ENCODE measurements at regions not wholly inside any gene's neighbourhood (a gene's known extent, or its start where the extent isn't known, plus 50 kb on each side); places are given as distances from the start of the nearest gene placed in this dataset.

DNA sequence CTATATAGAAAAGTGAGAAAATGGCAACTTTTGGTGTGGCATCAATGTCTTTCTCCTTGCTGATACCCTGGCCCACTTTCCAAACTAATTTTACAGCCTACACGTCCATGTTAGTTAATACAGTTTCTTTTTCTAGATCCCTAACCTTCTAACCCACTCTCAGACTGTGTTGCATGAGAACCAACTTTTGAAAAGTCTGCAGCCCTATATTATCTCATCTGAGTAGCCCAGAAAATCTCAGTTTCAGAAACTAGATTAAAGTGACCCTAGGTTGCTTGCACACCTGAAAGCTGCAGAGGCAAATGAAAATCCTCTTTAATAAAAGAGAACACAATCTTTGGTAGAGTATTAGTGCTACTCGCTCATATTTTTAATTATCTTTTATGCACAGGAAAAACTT, 371.6 kb upstream of the EMCN start:
- ATAC-seq, result no peak
- Histone ChIP-seq H3K27me3 (no peaks in the 10 kb centered on the region), H3K4me1 (no peaks in the 10 kb centered on the region), H3K27ac (no peak overlapping the region), H3K36me3 (no peaks in the 10 kb centered on the region), H3K4me3 (no peak overlapping the region), H3K9me3 (no peaks in the 10 kb centered on the region)
- intact Hi-C loops (cut with DNase I), result no loop called here
- no peak for TF ChIP-seq CTCF (IDR thresholded peaks at IDR 0.05)
- no peak for DNase-seq

DNA sequence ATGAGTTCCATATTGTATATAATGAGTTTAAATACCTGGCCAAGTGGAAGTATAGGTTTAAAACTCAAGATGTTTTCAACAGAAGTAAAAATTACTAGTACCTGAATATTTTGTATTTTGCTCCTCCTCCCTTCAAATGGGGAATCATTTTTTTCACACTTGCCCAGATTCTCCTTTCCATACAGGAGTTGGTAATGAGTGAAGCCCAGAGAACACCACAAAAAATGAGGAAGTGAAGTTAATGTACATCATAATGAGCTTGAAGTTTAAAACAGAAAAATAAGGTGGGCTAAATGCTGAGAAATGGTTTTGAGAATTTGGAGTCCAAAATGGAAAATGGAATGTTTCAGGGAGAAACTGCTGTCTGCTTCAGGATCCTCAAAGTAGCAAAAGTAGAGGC, 364.8 kb upstream of the EMCN start:
- DNase-seq, result no peak
- Histone ChIP-seq H3K4me1 (no peaks in the 10 kb centered on the region), H3K27me3 (no peaks in the 10 kb centered on the region), H3K9me3 (no peaks in the 10 kb centered on the region), H3K27ac (no peak overlapping the region), H3K36me3 (no peaks in the 10 kb centered on the region), H3K4me3 (no peak overlapping the region)
- intact Hi-C loops (cut with DNase I), result no loop called here
- ATAC-seq, result no peak
- TF ChIP-seq CTCF (IDR thresholded peaks at IDR 0.05), result no peak

DNA sequence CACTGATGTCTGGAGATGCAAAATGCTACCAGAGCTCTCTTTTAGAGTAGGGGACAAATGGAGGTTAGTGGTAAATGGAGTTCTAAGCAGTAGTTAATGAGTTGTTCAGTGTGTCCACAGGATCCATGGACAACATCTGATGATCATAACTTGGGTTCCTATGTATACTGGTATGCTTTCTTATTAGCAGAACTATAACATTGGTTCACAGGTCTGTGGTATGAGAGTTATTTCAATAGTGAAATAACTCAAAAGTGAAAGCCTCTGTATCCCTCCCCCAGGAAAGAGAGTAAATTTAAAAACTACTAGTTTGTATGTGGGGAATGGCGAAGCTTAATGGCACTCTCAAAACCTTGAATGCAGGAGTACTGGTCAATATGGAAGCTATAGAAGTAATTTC, 363.5 kb upstream of the EMCN start:
- DNase-seq, result no peak

DNA sequence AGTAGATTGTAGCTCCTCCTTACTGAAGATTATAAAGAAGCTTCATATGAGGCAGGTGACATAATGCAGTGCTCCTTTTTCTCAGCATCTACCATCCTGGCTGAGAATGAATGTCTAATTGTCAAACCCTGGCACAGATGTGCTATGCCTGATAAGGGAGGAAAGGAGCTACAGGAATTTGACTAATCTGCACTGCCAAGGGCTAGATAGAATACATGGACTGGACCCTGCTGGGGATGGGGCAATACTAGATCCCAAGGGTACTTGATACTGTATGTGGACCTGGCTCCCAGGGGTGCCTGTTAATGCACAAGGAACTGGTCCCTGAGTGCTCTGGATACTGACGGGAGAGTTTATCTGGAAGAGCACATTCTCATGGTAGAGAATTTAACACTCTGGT, 362.2 kb upstream of the EMCN start:
- no peak for TF ChIP-seq CTCF (IDR thresholded peaks at IDR 0.05)
- intact Hi-C loops (cut with DNase I), result no loop called here
- H3K9me3 ChIP-seq, result no peaks in the 10 kb centered on the region
- ATAC-seq, result no peak
- H3K27me3 ChIP-seq, result no peaks in the 10 kb centered on the region
- DNase-seq, result no peak
- H3K4me1 ChIP-seq, result no peaks in the 10 kb centered on the region
- no peaks in the 10 kb centered on the region for H3K36me3 ChIP-seq
- no peak overlapping the region for H3K27ac ChIP-seq
- no peak overlapping the region for H3K4me3 ChIP-seq

More for the DNA sequence above, 363.5 kb upstream of the EMCN start:
- no peak for TF ChIP-seq CTCF (IDR thresholded peaks at IDR 0.05)
- intact Hi-C loops (cut with DNase I), result no loop called here
- Histone ChIP-seq H3K36me3 (no peaks in the 10 kb centered on the region), H3K27ac (no peak overlapping the region), H3K27me3 (no peaks in the 10 kb centered on the region), H3K9me3 (no peaks in the 10 kb centered on the region), H3K4me3 (no peak overlapping the region), H3K4me1 (no peaks in the 10 kb centered on the region)
- no peak for ATAC-seq

GRCh38 chr4:100879471-100879870, 361.6 kb upstream of the EMCN start:
- no peak for DNase-seq
- no peak for TF ChIP-seq CTCF (IDR thresholded peaks at IDR 0.05)
- intact Hi-C loops (cut with DNase I), result no loop called here

DNA sequence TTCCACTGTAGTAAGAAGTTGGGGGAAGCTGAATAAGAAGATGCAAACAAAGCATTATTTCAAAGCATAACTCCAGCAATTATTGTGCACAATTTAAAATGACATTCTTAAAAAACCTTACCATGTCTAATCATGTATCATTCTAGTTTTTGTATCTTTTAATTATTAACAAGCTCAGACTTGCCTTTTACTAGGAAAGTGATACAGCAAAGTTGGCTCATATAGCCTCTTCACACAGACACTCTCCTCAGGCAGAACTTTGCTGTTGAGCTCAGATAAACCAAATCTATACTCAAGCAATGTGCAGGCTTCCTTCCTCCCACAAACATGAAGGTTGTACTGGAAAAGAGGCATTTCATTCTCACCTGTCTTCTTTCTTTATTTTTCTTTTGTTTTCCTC, 358.7 kb upstream of the EMCN start:
- DNase-seq, result no peak
- H3K4me3 ChIP-seq, result no peak overlapping the region
- no peaks in the 10 kb centered on the region for H3K4me1 ChIP-seq
- intact Hi-C loops (cut with DNase I), result no loop called here
- ATAC-seq, result no peak
- no peaks in the 10 kb centered on the region for H3K36me3 ChIP-seq
- no peaks in the 10 kb centered on the region for H3K27me3 ChIP-seq
- no peak overlapping the region for H3K27ac ChIP-seq
- H3K9me3 ChIP-seq, result no peaks in the 10 kb centered on the region
- no peak for TF ChIP-seq CTCF (IDR thresholded peaks at IDR 0.05)

More at GRCh38 chr4:100879471-100879870, 361.6 kb upstream of the EMCN start:
- no peak overlapping the region for H3K27ac ChIP-seq
- H3K27me3 ChIP-seq, result no peaks in the 10 kb centered on the region
- H3K4me1 ChIP-seq, result no peaks in the 10 kb centered on the region
- H3K36me3 ChIP-seq, result no peaks in the 10 kb centered on the region
- H3K9me3 ChIP-seq, result no peaks in the 10 kb centered on the region
- no peak for ATAC-seq
- no peak overlapping the region for H3K4me3 ChIP-seq
